HG03460 (cell line): ENCODE measurements at regions not wholly inside any gene's neighbourhood (a gene's known extent, or its start where the extent isn't known, plus 50 kb on each side); places are given as distances from the start of the nearest gene placed in this dataset.

Experiments
- ATAC-seq: cut with Tn5 transposase; IDR thresholded peaks from one replicate; pipeline ENCODE4 v1.9.1; 2021; ENCODE audit not compliant: unreplicated experiment

- no peak for ATAC-seq
Observed at GRCh38 chr6:144714021-144714712, 429.0 kb downstream of the UTRN start.

- ATAC-seq: no peak
Observed at GRCh38 chr6:144715344-144715743, 430.2 kb downstream of the UTRN start.

- ATAC-seq: no peak
Observed at GRCh38 chr6:144718431-144718830, 433.3 kb downstream of the UTRN start.

GRCh38 chr6:144721232-144721631, 436.1 kb downstream of the UTRN start:
- ATAC-seq: no peak

GRCh38 chr6:144722154-144722737, 437.1 kb downstream of the UTRN start:
- ATAC-seq: no peak

- ATAC-seq: no peak
Observed at GRCh38 chr6:144722925-144723324, 437.8 kb downstream of the UTRN start.

- ATAC-seq: no peak
Observed at GRCh38 chr6:144723431-144723830, 438.3 kb downstream of the UTRN start.

GRCh38 chr6:144724818-144725217, 439.7 kb downstream of the UTRN start:
- ATAC-seq: no peak

- ATAC-seq: peak; percentile 64
Observed at GRCh38 chr6:144725736-144726522, 440.8 kb downstream of the UTRN start.

- ATAC-seq: no peak
Observed at GRCh38 chr6:144728804-144729203, 443.7 kb downstream of the UTRN start.

- peak; percentile 50 for ATAC-seq
Observed at GRCh38 chr6:144729502-144729901, 444.4 kb downstream of the UTRN start.

- ATAC-seq: no peak
Observed at GRCh38 chr6:144730088-144730645, 445.0 kb downstream of the UTRN start.

- no peak for ATAC-seq
Observed at GRCh38 chr6:144731229-144731628, 446.1 kb downstream of the UTRN start.

GRCh38 chr6:144736763-144737162, 451.6 kb downstream of the UTRN start:
- no peak for ATAC-seq

GRCh38 chr6:144737998-144738397, 452.9 kb downstream of the UTRN start:
- no peak for ATAC-seq

GRCh38 chr6:144739873-144740272, 454.7 kb downstream of the UTRN start:
- ATAC-seq: no peak

- no peak for ATAC-seq
Observed at GRCh38 chr6:144741659-144742058, 456.5 kb downstream of the UTRN start.

GRCh38 chr6:144742779-144743178, 457.6 kb downstream of the UTRN start:
- ATAC-seq: no peak

GRCh38 chr6:144744720-144745119, 459.6 kb downstream of the UTRN start:
- no peak for ATAC-seq

GRCh38 chr6:144745439-144745838, 460.3 kb downstream of the UTRN start:
- ATAC-seq: no peak

GRCh38 chr6:144746902-144747469, 461.9 kb downstream of the UTRN start:
- no peak for ATAC-seq
